Mesenchymal stem cell (in vitro differentiated cells and primary cell): ENCODE measurements at regions not wholly inside any gene's neighbourhood (a gene's known extent, or its start where the extent isn't known, plus 50 kb on each side); places are given as distances from the start of the nearest gene placed in this dataset.

ENCODE experiments used
- DNase-seq: peaks from one replicate; pipeline ENCODE4 v3.0.0-alpha.2; 2013
- H2AFZ ChIP-seq: one replicate; pipeline ENCODE4 v1.6.1; 2013; ENCODE audit warnings: low read depth, mild to moderate bottlenecking, control low read depth, inconsistent platforms, low read length, moderate library complexity
- H2AK5ac ChIP-seq: 2 replicates; pipeline ENCODE4 v1.6.1; 2013; ENCODE audit warnings: low read length, moderate library complexity, mild to moderate bottlenecking, inconsistent platforms; ENCODE audit not compliant: severe bottlenecking
- H2BK120ac ChIP-seq: one replicate; pipeline ENCODE4 v1.6.1; 2013; ENCODE audit warnings: low read depth, mild to moderate bottlenecking, inconsistent platforms, low read length, moderate library complexity
- H2BK12ac ChIP-seq, 2 experiments: one replicate each; pipeline ENCODE4 v1.6.1; 2013; ENCODE audit warnings: inconsistent platforms in 2 of 2, low read length in 2 of 2, mild to moderate bottlenecking in 2 of 2, moderate library complexity in 2 of 2, control low read depth in 1 of 2
- H2BK15ac ChIP-seq: one replicate; pipeline ENCODE4 v1.6.1; 2013; ENCODE audit warnings: mild to moderate bottlenecking, low read depth, inconsistent platforms; ENCODE audit not compliant: poor library complexity, severe bottlenecking
- H2BK5ac ChIP-seq: 2 replicates; pipeline ENCODE4 v1.6.1; 2013; ENCODE audit warnings: low read depth, mild to moderate bottlenecking, low read length, control low read depth, inconsistent platforms; ENCODE audit not compliant: poor library complexity, severe bottlenecking
- H3K14ac ChIP-seq, 2 experiments: one replicate each; pipeline ENCODE4 v1.6.1; 2013; ENCODE audit warnings: inconsistent platforms in 2 of 2, low read length in 2 of 2, control low read depth in 1 of 2, mild to moderate bottlenecking in 1 of 2, moderate library complexity in 1 of 2
- H3K18ac ChIP-seq, 2 experiments: one replicate each; pipeline ENCODE4 v1.6.1; 2013; ENCODE audit warnings: inconsistent platforms in 2 of 2, low read length in 2 of 2, control low read depth in 1 of 2, low read depth in 1 of 2, mild to moderate bottlenecking in 1 of 2
- H3K23ac ChIP-seq, 2 experiments: one replicate each; pipeline ENCODE4 v1.6.1; 2013; ENCODE audit warnings: inconsistent platforms in 2 of 2, low read length in 2 of 2, mild to moderate bottlenecking in 2 of 2, moderate library complexity in 2 of 2, control low read depth in 1 of 2
- H3K27ac ChIP-seq: 2 replicates; pipeline ENCODE4 v1.5.1; 2013; ENCODE audit warnings: mild to moderate bottlenecking, moderate library complexity, low read length, control low read depth, inconsistent platforms; ENCODE audit not compliant: poor library complexity, severe bottlenecking
- H3K27me3 ChIP-seq, 2 experiments: 2 replicates each; pipeline versions ENCODE4 v1.6.1 to v1.7.0; 2013; ENCODE audit warnings: low read length in 2 of 2, mild to moderate bottlenecking in 2 of 2, moderate library complexity in 2 of 2, control low read depth in 1 of 2, inconsistent platforms in 1 of 2; ENCODE audit not compliant: control insufficient read depth in 1 of 2, insufficient read depth in 1 of 2
- H3K36me3 ChIP-seq, 2 experiments: 2 replicates each; pipeline versions ENCODE4 v1.6.1 to v1.7.0; 2013; ENCODE audit warnings: low read length in 2 of 2, control low read depth in 1 of 2, inconsistent platforms in 1 of 2, low read depth in 1 of 2, mild to moderate bottlenecking in 1 of 2; ENCODE audit not compliant: insufficient read depth in 2 of 2, control insufficient read depth in 1 of 2
- H3K4ac ChIP-seq, 2 experiments: one replicate each; pipeline ENCODE4 v1.6.1; 2013; ENCODE audit warnings: inconsistent platforms in 2 of 2, low read length in 2 of 2, mild to moderate bottlenecking in 2 of 2, moderate library complexity in 2 of 2, control low read depth in 1 of 2, low read depth in 1 of 2
- H3K4me1 ChIP-seq: 2 replicates; pipeline ENCODE4 v1.6.1; 2013; ENCODE audit warnings: low read depth, low read length, control low read depth; ENCODE audit not compliant: control insufficient read depth, insufficient read depth
- H3K4me2 ChIP-seq: 2 replicates; pipeline ENCODE4 v1.6.1; 2013; ENCODE audit warnings: low read length, mild to moderate bottlenecking, inconsistent platforms; ENCODE audit not compliant: poor library complexity, severe bottlenecking
- H3K4me3 ChIP-seq, 2 experiments: 2 replicates each; pipeline versions ENCODE4 v1.5.1 to v1.7.0; 2013; ENCODE audit warnings: low read length in 2 of 2, mild to moderate bottlenecking in 2 of 2, control low read depth in 1 of 2, low read depth in 1 of 2; ENCODE audit not compliant: insufficient read depth in 1 of 2
- H3K79me1 ChIP-seq: replicated peaks from 2 replicates; pipeline ENCODE4 v1.6.1; 2013; ENCODE audit warnings: mild to moderate bottlenecking, control low read depth, low read length, inconsistent platforms; ENCODE audit not compliant: poor library complexity, severe bottlenecking
- H3K9ac ChIP-seq: 2 replicates; pipeline ENCODE4 v1.7.0; 2013; ENCODE audit warnings: mild to moderate bottlenecking, low read length, moderate library complexity
- H3K9me3 ChIP-seq: 2 replicates; pipeline ENCODE4 v1.7.0; 2013; ENCODE audit warnings: mild to moderate bottlenecking, low read length; ENCODE audit not compliant: control insufficient read depth
- H4K8ac ChIP-seq: one replicate; pipeline ENCODE4 v1.6.1; 2013; ENCODE audit warnings: inconsistent platforms, mild to moderate bottlenecking, low read length, moderate library complexity
- H4K91ac ChIP-seq: one replicate; pipeline ENCODE4 v1.6.1; 2013; ENCODE audit warnings: mild to moderate bottlenecking, low read length, inconsistent platforms
- WGBS: methylation state at CpG from one replicate; pipeline ENCODE4 v1.1.7; 2013; ENCODE audit warnings: mixed read lengths; 5-methylcytosine and 5-hydroxymethylcytosine counted together

DNA sequence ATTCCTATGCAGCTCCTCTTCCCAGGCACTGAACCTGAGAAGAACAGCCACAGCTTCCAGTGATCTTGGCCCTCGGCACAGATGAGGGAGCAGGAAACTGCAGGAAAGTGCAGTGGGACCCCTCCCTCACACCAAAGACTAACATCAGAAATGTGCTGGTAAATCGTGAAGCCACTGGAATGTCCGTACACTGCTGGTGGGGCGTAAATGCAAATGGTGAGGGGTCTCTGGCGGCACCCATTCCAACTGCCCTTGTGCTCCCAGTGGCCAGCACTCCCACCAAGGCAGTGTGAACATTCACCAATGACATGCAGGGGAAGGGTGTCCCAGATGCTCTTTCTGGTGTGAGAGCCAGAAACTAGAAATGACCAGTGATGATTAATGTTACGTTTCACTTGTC lies 574.0 kb downstream of the BRD1 start:
- no peaks in the 10 kb centered on the region for H3K36me3 ChIP-seq
- DNase-seq = no peak
- no peak overlapping the region for H3K4me3 ChIP-seq
- H3K4me2 ChIP-seq = no peak overlapping the region
- no peaks in the 10 kb centered on the region for H3K4me1 ChIP-seq
- H4K91ac ChIP-seq = no peak overlapping the region
- H2BK120ac ChIP-seq = no peak overlapping the region
- no peaks in the 10 kb centered on the region for H3K27me3 ChIP-seq
- WGBS = 90% methylated on average over 6 of the region's 6 CpGs
- H3K79me1 ChIP-seq = no peaks in the 10 kb centered on the region
- no peak overlapping the region for H2BK12ac ChIP-seq
- H3K27ac ChIP-seq = no peak overlapping the region
- no peak overlapping the region for H2AFZ ChIP-seq
- H3K4ac ChIP-seq = no peak overlapping the region
- H3K9me3 ChIP-seq = peaks cover 6% of the 10 kb centered on the region
- H3K14ac ChIP-seq = no peak overlapping the region
- no peak overlapping the region for H2AK5ac ChIP-seq
- no peak overlapping the region for H3K18ac ChIP-seq
- no peak overlapping the region for H3K23ac ChIP-seq
- H4K8ac ChIP-seq = no peak overlapping the region
- no peak overlapping the region for H2BK5ac ChIP-seq
- no peak overlapping the region for H2BK15ac ChIP-seq
- no peak overlapping the region for H3K9ac ChIP-seq

DNA sequence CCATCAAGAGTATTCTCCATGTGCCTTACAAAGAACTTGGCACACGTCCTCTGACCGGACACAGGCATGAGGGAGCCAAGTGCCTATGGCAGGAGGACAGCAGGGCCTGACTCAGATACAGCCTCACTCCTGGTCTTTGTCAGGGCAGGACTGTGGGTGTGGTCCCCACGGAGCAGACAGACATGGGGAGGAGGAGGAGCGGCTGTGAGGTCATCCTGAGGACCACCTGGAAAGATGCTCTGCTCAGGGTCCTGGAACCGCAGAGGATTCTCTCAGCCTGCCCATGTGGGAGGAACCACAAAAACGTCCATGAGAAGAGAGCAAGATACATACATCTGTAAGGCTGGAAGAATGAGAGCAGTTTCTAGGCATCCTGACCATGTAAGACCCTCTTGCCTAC lies 576.3 kb downstream of the BRD1 start:
- Histone ChIP-seq H3K27me3 (no peaks in the 10 kb centered on the region), H3K9me3 (peaks cover 6% of the 10 kb centered on the region), H3K36me3 (no peaks in the 10 kb centered on the region), H3K4ac (no peak overlapping the region), H2BK5ac (no peak overlapping the region), H2BK120ac (no peak overlapping the region), H2BK12ac (no peak overlapping the region), H2AK5ac (no peak overlapping the region), H3K4me2 (no peak overlapping the region), H2AFZ (no peak overlapping the region), H4K91ac (no peak overlapping the region), H2BK15ac (no peak overlapping the region), H3K9ac (no peak overlapping the region), H3K4me3 (no peak overlapping the region), H3K27ac (no peak overlapping the region), H4K8ac (no peak overlapping the region), H3K23ac (no peak overlapping the region), H3K79me1 (no peaks in the 10 kb centered on the region), H3K18ac (no peak overlapping the region), H3K14ac (no peak overlapping the region), H3K4me1 (no peaks in the 10 kb centered on the region)
- DNase-seq = no peak
- 61% methylated on average over 4 of the region's 6 CpGs for WGBS

DNA sequence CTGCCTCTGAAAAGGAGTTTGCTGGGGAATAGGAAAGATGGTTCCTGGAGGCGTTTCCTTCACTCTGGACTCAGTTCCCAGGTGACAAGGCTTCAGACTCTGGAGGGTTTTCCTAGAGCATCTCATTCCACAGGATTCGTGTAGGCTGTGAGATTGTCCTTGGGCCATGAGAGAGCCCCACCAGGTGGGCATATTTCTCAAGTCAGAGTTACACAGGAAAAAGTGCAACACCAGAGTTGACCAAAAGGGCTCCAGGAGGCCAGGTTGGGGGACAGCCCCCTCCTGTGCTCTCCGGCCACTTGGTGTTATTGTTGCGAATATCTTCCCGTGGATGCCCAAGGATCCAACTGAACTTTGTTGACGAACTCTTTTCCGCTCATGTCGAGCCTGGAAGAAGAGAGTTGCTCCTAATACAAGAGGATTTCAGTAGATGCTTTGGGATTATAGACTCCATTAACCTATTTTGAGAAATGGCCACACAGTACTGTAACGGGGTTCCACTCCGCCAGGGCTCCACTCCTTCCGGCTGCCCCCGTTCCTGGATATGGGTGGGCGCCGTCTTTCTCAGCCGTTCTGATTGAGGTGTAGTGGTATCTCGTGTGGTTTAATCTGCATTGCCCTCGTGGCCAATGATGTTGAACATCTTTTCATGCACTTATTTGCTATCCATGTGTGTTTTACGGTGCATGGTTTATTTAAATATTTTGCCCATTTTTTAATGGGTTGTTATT lies 580.3 kb downstream of the BRD1 start:
- no peaks in the 10 kb centered on the region for H3K79me1 ChIP-seq

DNA sequence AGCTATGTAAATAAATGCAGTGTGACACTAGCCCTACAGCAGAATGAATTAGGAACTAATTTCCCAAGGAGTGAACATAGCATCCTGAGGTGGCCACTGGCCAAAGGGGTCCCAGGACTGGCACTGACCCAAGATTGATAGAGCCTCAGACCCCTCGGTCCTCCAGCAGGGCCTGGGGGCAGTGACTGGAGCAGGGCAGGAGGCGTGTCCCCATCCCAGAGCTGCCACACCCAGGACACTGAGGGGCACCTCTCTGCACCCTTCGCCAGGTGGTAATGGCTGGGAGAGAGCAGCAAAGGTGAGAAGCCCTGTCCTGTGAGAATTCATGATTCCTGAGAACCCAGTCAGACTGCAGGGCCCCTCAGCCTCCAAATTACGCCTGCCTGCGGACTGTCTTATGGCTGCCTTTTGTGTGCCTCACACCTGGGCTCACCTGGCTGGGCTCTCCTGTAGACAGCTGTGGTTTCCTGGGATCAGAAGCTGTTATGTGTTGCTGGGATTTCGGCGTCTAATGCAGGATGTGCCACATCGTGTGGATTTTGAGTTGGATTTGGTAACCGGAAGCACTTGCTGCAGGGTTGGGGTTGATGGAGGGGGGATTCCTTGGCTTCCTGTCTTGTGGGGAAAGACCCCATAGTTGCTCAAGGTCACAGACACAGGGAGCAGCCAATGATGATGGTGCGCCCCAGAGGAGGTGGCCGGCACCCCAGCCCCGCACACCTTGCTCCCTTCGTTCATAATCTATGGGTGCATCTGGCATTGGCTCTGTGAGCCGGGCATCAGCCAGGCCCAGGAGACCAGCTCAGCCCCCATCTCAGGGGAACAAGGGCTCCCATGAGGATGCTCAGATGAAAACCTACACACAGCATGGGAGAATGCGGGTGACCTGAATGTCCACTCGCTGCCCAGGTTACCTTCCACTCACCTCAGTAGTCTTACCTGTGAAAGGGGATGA lies 582.9 kb downstream of the BRD1 start:
- H3K4me1 ChIP-seq = no peaks in the 10 kb centered on the region
- no peaks in the 10 kb centered on the region for H3K36me3 ChIP-seq
- no peak overlapping the region for H3K9ac ChIP-seq
- H3K18ac ChIP-seq = no peak overlapping the region
- no peaks in the 10 kb centered on the region for H3K79me1 ChIP-seq
- no peak overlapping the region for H3K4me2 ChIP-seq
- H3K27ac ChIP-seq = no peak overlapping the region
- no peaks in the 10 kb centered on the region for H3K9me3 ChIP-seq
- no peak overlapping the region for H3K4me3 ChIP-seq
- no peak overlapping the region for H2AK5ac ChIP-seq
- DNase-seq = no peak
- no peaks in the 10 kb centered on the region for H3K27me3 ChIP-seq
- WGBS = 88% methylated on average over 16 of the region's 16 CpGs
- no peak overlapping the region for H3K4ac ChIP-seq
- H2BK120ac ChIP-seq = no peak overlapping the region
- H2BK5ac ChIP-seq = no peak overlapping the region
- no peak overlapping the region for H3K23ac ChIP-seq
- no peak overlapping the region for H2AFZ ChIP-seq
- no peak overlapping the region for H2BK12ac ChIP-seq
- H3K14ac ChIP-seq = no peak overlapping the region
- no peak overlapping the region for H4K8ac ChIP-seq
- H2BK15ac ChIP-seq = no peak overlapping the region
- H4K91ac ChIP-seq = no peak overlapping the region

More for the DNA sequence above, 580.3 kb downstream of the BRD1 start:
- 80% methylated on average over 18 of the region's 18 CpGs for WGBS
- H3K4me1 ChIP-seq = no peaks in the 10 kb centered on the region
- H3K4me3 ChIP-seq = no peak overlapping the region
- no peak overlapping the region for H3K9ac ChIP-seq
- H3K18ac ChIP-seq = no peak overlapping the region
- no peak for DNase-seq
- H2BK120ac ChIP-seq = no peak overlapping the region
- no peak overlapping the region for H4K91ac ChIP-seq
- peak overlapping the region; percentile 4 for H2AFZ ChIP-seq
- no peak overlapping the region for H3K14ac ChIP-seq
- H3K4ac ChIP-seq = no peak overlapping the region
- H4K8ac ChIP-seq = no peak overlapping the region
- no peak overlapping the region for H2AK5ac ChIP-seq
- no peak overlapping the region for H3K4me2 ChIP-seq
- peaks cover 6% of the 10 kb centered on the region for H3K9me3 ChIP-seq
- H2BK5ac ChIP-seq = no peak overlapping the region
- no peak overlapping the region for H3K27ac ChIP-seq
- no peak overlapping the region for H3K23ac ChIP-seq
- H2BK15ac ChIP-seq = no peak overlapping the region
- H2BK12ac ChIP-seq = no peak overlapping the region
- no peaks in the 10 kb centered on the region for H3K36me3 ChIP-seq
- no peaks in the 10 kb centered on the region for H3K27me3 ChIP-seq
